ENCODE measurements at regions not wholly inside any gene's neighbourhood (a gene's known extent, or its start where the extent isn't known, plus 50 kb on each side); places are given as distances from the start of the nearest gene placed in this dataset.

DNA sequence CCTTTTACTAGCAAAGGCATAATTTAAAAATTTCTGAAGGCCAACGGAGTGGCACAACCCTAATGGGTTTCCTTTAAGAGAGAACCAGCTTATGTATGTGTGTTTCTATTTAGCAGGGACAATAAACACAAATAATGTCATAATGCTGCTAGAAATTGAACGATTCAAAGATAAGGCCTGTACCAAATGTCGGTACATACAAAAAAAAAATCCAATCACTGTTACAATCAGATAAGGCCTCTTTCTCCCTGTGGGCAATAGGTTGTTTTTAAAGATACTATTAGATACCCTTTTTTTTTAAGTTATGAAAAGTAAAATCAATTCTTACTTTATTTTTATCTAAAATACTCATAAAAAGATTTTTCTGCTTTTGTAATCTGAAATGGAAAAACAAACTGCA lies 821.0 kb downstream of the PRELID2 start:
- TF ChIP-seq POLR2AphosphoS5 (IDR thresholded peaks at IDR 0.05; ENCODE audit: borderline replicate concordance, low read depth, low read length) (no peak), EZH2 (IDR thresholded peaks at IDR 0.05) (no peak), FOXP2 (optimal IDR thresholded peaks at IDR 0.05; ENCODE audit: control extremely low read depth, extremely low read length, insufficient read depth) (no peak)

Data from SK-N-MC (cell line).